OCI-M1 (cell line): ENCODE measurements at regions not wholly inside any gene's neighbourhood (a gene's known extent, or its start where the extent isn't known, plus 50 kb on each side); places are given as distances from the start of the nearest gene placed in this dataset.
A peak's percentile ranks its signal among the peaks of the same experiment; 100 is the strongest.

Experiments
- DNase-seq: peaks from one replicate; lab custom pipeline; 2025; lab: John Stamatoyannopoulos, UW

- DNase-seq = no peak
These were observed 136.6 kb upstream of the TNC start for GRCh38 chr9:115254287-115255180.

GRCh38 chr9:115261656-115262081 is 143.7 kb upstream of the TNC start:
- DNase-seq = no peak

- no peak for DNase-seq
These were observed 144.5 kb upstream of the TNC start for GRCh38 chr9:115262477-115262876.

GRCh38 chr9:115262952-115263351 is 145.0 kb upstream of the TNC start:
- no peak for DNase-seq

GRCh38 chr9:115263371-115264075 is 145.6 kb upstream of the TNC start:
- no peak for DNase-seq

GRCh38 chr9:115264313-115264712 is 146.4 kb upstream of the TNC start:
- no peak for DNase-seq

- DNase-seq = peak; percentile 12
These were observed 149.8 kb upstream of the TNC start for GRCh38 chr9:115267790-115268189.

GRCh38 chr9:115275753-115276152 is 157.8 kb upstream of the TNC start:
- DNase-seq = no peak

GRCh38 chr9:115276621-115277020 is 158.7 kb upstream of the TNC start:
- DNase-seq = no peak

GRCh38 chr9:115277301-115277700 is 159.3 kb upstream of the TNC start:
- no peak for DNase-seq

GRCh38 chr9:115278326-115279035 is 160.5 kb upstream of the TNC start:
- DNase-seq = no peak

- DNase-seq = no peak
These were observed 165.4 kb upstream of the TNC start for GRCh38 chr9:115283395-115283794.

- no peak for DNase-seq
These were observed 167.9 kb upstream of the TNC start for GRCh38 chr9:115285836-115286235.

- DNase-seq = no peak
These were observed 168.5 kb upstream of the TNC start for GRCh38 chr9:115286411-115286810.

- peak; percentile 29 for DNase-seq
These were observed 171.8 kb upstream of the TNC start for GRCh38 chr9:115289757-115290208.

- DNase-seq = no peak
These were observed 173.9 kb upstream of the TNC start for GRCh38 chr9:115291841-115292240.

- no peak for DNase-seq
These were observed 174.8 kb upstream of the TNC start for GRCh38 chr9:115292584-115293279.

GRCh38 chr9:115295734-115296133 is 177.8 kb upstream of the TNC start:
- no peak for DNase-seq

GRCh38 chr9:115296831-115297565 is 179.0 kb upstream of the TNC start:
- DNase-seq = no peak

- DNase-seq = no peak
These were observed 182.2 kb upstream of the TNC start for GRCh38 chr9:115300116-115300515.

- no peak for DNase-seq
These were observed 182.9 kb upstream of the TNC start for GRCh38 chr9:115300874-115301273.
